GM12878 (cell line): ENCODE measurements at regions not wholly inside any gene's neighbourhood (a gene's known extent, or its start where the extent isn't known, plus 50 kb on each side); places are given as distances from the start of the nearest gene placed in this dataset.

Experiments used
- CHD2 ChIP-seq: IDR thresholded peaks from 2 replicates; pipeline ENCODE4 v1.6.1; 2011; ENCODE audit warnings: low read depth, low read length, improper control_type of control experiment, borderline replicate concordance
- TAF1 ChIP-seq: IDR thresholded peaks from 2 replicates; pipeline ENCODE4 v1.6.1; 2011; ENCODE audit warnings: mild to moderate bottlenecking, low read depth, low read length, borderline replicate concordance
- ZNF274 ChIP-seq: IDR thresholded peaks from one replicate; pipeline ENCODE4 v1.8.0; 2011; ENCODE audit not compliant: insufficient read length, insufficient read depth
- TF ChIP-seq, protein P1 (sequence below): fragments of 450-650 bp; conservative IDR thresholded peaks from 2 replicates; pipeline ENCODE4 v1.6.1; 2017; ENCODE audit warnings: mild to moderate bottlenecking, moderate library complexity

DNA sequence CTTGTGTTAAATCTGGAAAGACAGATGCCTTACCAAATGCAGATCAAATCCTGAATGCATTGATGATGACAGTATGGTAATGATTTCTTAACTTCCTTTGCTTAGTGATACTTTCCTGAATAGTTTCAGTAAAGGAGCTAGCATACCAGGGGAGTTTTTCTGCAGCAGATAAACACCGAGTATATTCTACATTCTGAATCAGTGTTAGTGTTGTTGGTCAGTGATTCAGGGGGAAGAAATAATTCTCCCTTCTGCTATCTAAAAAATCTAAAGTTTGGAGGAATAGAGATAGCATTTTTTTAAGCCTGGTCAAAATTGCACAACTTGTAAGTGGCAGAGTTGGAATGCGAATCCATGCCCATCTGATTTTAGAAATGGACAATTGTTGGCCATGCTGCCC, 512.2 kb upstream of the MARCKS start:
- no peak for TF ChIP-seq ZNF274
- TF ChIP-seq TAF1: no peak
- TF ChIP-seq, protein P1, sequence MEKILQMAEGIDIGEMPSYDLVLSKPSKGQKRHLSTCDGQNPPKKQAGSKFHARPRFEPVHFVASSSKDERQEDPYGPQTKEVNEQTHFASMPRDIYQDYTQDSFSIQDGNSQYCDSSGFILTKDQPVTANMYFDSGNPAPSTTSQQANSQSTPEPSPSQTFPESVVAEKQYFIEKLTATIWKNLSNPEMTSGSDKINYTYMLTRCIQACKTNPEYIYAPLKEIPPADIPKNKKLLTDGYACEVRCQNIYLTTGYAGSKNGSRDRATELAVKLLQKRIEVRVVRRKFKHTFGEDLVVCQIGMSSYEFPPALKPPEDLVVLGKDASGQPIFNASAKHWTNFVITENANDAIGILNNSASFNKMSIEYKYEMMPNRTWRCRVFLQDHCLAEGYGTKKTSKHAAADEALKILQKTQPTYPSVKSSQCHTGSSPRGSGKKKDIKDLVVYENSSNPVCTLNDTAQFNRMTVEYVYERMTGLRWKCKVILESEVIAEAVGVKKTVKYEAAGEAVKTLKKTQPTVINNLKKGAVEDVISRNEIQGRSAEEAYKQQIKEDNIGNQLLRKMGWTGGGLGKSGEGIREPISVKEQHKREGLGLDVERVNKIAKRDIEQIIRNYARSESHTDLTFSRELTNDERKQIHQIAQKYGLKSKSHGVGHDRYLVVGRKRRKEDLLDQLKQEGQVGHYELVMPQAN: no peak
- no peak for TF ChIP-seq CHD2
